Caco-2 (cell line): ENCODE measurements at regions not wholly inside any gene's neighbourhood (a gene's known extent, or its start where the extent isn't known, plus 50 kb on each side); places are given as distances from the start of the nearest gene placed in this dataset.

Experiments
- BruUV-seq: library from RNA; stranded (reverse); fragments of 400-500 nt; replicated peaks from 2 replicates; lab custom pipeline; 2021; lab: Mats Ljungman, UMichigan
- CTCF ChIA-PET: fragments of 300-600 bp; sonication (Branson Sonifier 250); formaldehyde crosslinking; loops from one replicate; lab custom pipeline; 2022; ENCODE audit warnings: antibody characterized with exemption; lab: Charles Lee
- POLR2A ChIA-PET: fragments of 300-600 bp; sonication (Branson Sonifier 250); formaldehyde crosslinking; loops from one replicate; lab custom pipeline; 2022; ENCODE audit warnings: antibody characterized with exemption; lab: Charles Lee
- DNase-seq, 2 experiments: peaks; one replicate each; pipeline versions ENCODE4 v3.0.0 to v3.0.0-alpha.2; 2020 to 2022
- H3K27me3 ChIP-seq: replicated peaks from 2 replicates; pipeline ENCODE4 v1.6.0; 2011; ENCODE audit warnings: low read length; ENCODE audit not compliant: control insufficient read depth, insufficient read depth
- H3K36me3 ChIP-seq: 2 replicates; pipeline ENCODE4 v1.5.1; 2011; ENCODE audit warnings: low read length; ENCODE audit not compliant: control insufficient read depth, insufficient read depth
- H3K4me1 ChIP-seq: fragments of 250-450 bp; sonication (Bioruptor Pico); 2 replicates; pipeline ENCODE4 v1.5.1; 2020; ENCODE audit warnings: mild to moderate bottlenecking
- H3K4me3 ChIP-seq: 2 replicates; pipeline ENCODE4 v1.5.1; 2011; ENCODE audit warnings: low read depth, mild to moderate bottlenecking, control low read depth, low read length
- H3K9me3 ChIP-seq: fragments of 250-450 bp; sonication (Bioruptor Pico); 2 replicates; pipeline ENCODE4 v1.5.1; 2020; ENCODE audit warnings: mild to moderate bottlenecking, moderate library complexity
- H3K27ac Mint-ChIP-seq: one replicate; pipeline ENCODE4 v1.8.0; 2022; ENCODE audit warnings: mixed read lengths; ENCODE audit not compliant: unreplicated experiment
- H3K27me3 Mint-ChIP-seq: one replicate; pipeline ENCODE4 v1.8.0; 2022; ENCODE audit warnings: mixed read lengths; ENCODE audit not compliant: insufficient read depth, unreplicated experiment
- H3K36me3 Mint-ChIP-seq: one replicate; pipeline ENCODE4 v1.8.0; 2022; ENCODE audit warnings: mild to moderate bottlenecking, mixed read lengths; ENCODE audit not compliant: insufficient read depth, unreplicated experiment
- H3K4me1 Mint-ChIP-seq: one replicate; pipeline ENCODE4 v1.8.0; 2022; ENCODE audit warnings: low read depth, mixed read lengths; ENCODE audit not compliant: unreplicated experiment
- H3K4me3 Mint-ChIP-seq: one replicate; pipeline ENCODE4 v1.8.0; 2022; ENCODE audit warnings: mild to moderate bottlenecking, moderate library complexity, mixed read lengths; ENCODE audit not compliant: unreplicated experiment
- H3K9me3 Mint-ChIP-seq: one replicate; pipeline ENCODE4 v1.8.0; 2022; ENCODE audit warnings: mixed read lengths; ENCODE audit not compliant: unreplicated experiment
- CTCF ChIP-seq, 2 experiments: fragments of 200-600 bp in 1 of 2; IDR thresholded peaks; 1 replicate in 1 of 2; 2 replicates in 1 of 2; pipeline versions ENCODE4 v1.5.1 to v1.8.0; 2011 to 2022; ENCODE audit warnings: antibody characterized with exemption in 1 of 2, control low read depth in 1 of 2, inconsistent platforms in 1 of 2, low read depth in 1 of 2, low read length in 1 of 2, mild to moderate bottlenecking in 1 of 2, moderate library complexity in 1 of 2; ENCODE audit not compliant: insufficient read depth in 1 of 2, severe bottlenecking in 1 of 2, unreplicated experiment in 1 of 2
- intact Hi-C: fragments of 100-400 bp; cut with micrococcal nuclease; formaldehyde crosslinking; loops from one replicate; pipeline ENCODE4 v1.10.0; 2022; ENCODE audit not compliant: unreplicated experiment

- peaks cover 21% of the 10 kb centered on the region for H3K9me3 Mint-ChIP-seq
- no peaks in the 10 kb centered on the region for H3K9me3 ChIP-seq
- H3K27ac Mint-ChIP-seq: no peak overlapping the region
- TF ChIP-seq CTCF (IDR thresholded peaks at IDR 0.05; ENCODE audit: insufficient read depth in 1 of 2, low read depth in 1 of 2, low read length in 1 of 2, severe bottlenecking in 1 of 2, unreplicated experiment in 1 of 2): no peak
- no TSS peak for BruUV-seq
- ChIA-PET CTCF (no interaction called here), POLR2A (no interaction called here)
- no peaks in the 10 kb centered on the region for H3K4me1 ChIP-seq
- H3K4me1 Mint-ChIP-seq: peaks cover 12% of the 10 kb centered on the region
- H3K36me3 ChIP-seq: no peaks in the 10 kb centered on the region
- intact Hi-C loops: no loop called here
- no peak overlapping the region for H3K4me3 ChIP-seq
- H3K4me3 Mint-ChIP-seq: no peak overlapping the region
- H3K27me3 Mint-ChIP-seq: no peaks in the 10 kb centered on the region
- DNase-seq: no peak
- no peaks in the 10 kb centered on the region for H3K36me3 Mint-ChIP-seq
- no peaks in the 10 kb centered on the region for H3K27me3 ChIP-seq
Measured at GRCh38 chr1:78214334-78214733, 168.6 kb downstream of the GIPC2 start.

GRCh38 chr1:78222225-78222959 is 176.6 kb downstream of the GIPC2 start:
- no peaks in the 10 kb centered on the region for H3K36me3 Mint-ChIP-seq
- CTCF ChIA-PET: no interaction called here
- Histone ChIP-seq H3K4me3 (no peak overlapping the region), H3K9me3 (no peaks in the 10 kb centered on the region), H3K36me3 (no peaks in the 10 kb centered on the region), H3K27me3 (no peaks in the 10 kb centered on the region), H3K4me1 (no peaks in the 10 kb centered on the region)
- H3K27ac Mint-ChIP-seq: no peak overlapping the region
- TF ChIP-seq CTCF (IDR thresholded peaks at IDR 0.05; ENCODE audit: insufficient read depth in 1 of 2, low read depth in 1 of 2, low read length in 1 of 2, severe bottlenecking in 1 of 2, unreplicated experiment in 1 of 2): no peak
- BruUV-seq: no TSS peak
- H3K4me1 Mint-ChIP-seq: peaks cover 5% of the 10 kb centered on the region
- no peaks in the 10 kb centered on the region for H3K27me3 Mint-ChIP-seq
- peaks cover 12% of the 10 kb centered on the region for H3K9me3 Mint-ChIP-seq
- DNase-seq: no peak
- POLR2A ChIA-PET: no interaction called here
- intact Hi-C loops: no loop called here
- no peak overlapping the region for H3K4me3 Mint-ChIP-seq

GRCh38 chr1:78222960-78223358 is 177.2 kb downstream of the GIPC2 start:
- no peak overlapping the region for H3K4me3 Mint-ChIP-seq
- Histone ChIP-seq H3K36me3 (no peaks in the 10 kb centered on the region), H3K4me1 (0 out of 2 replicates have a peak, but pooled peaks cover 3% of the 10 kb centered on the region), H3K9me3 (no peaks in the 10 kb centered on the region), H3K4me3 (no peak overlapping the region), H3K27me3 (no peaks in the 10 kb centered on the region)
- ChIA-PET CTCF (no interaction called here), POLR2A (no interaction called here)
- DNase-seq: no peak
- peaks cover 8% of the 10 kb centered on the region for H3K4me1 Mint-ChIP-seq
- no TSS peak for BruUV-seq
- H3K27me3 Mint-ChIP-seq: no peaks in the 10 kb centered on the region
- H3K36me3 Mint-ChIP-seq: no peaks in the 10 kb centered on the region
- peaks cover 12% of the 10 kb centered on the region for H3K9me3 Mint-ChIP-seq
- intact Hi-C loops: no loop called here
- TF ChIP-seq CTCF (IDR thresholded peaks at IDR 0.05; ENCODE audit: insufficient read depth in 1 of 2, low read depth in 1 of 2, low read length in 1 of 2, severe bottlenecking in 1 of 2, unreplicated experiment in 1 of 2): no peak
- H3K27ac Mint-ChIP-seq: no peak overlapping the region
